ENCODE measurements at regions not wholly inside any gene's neighbourhood (a gene's known extent, or its start where the extent isn't known, plus 50 kb on each side); places are given as distances from the start of the nearest gene placed in this dataset.

DNA sequence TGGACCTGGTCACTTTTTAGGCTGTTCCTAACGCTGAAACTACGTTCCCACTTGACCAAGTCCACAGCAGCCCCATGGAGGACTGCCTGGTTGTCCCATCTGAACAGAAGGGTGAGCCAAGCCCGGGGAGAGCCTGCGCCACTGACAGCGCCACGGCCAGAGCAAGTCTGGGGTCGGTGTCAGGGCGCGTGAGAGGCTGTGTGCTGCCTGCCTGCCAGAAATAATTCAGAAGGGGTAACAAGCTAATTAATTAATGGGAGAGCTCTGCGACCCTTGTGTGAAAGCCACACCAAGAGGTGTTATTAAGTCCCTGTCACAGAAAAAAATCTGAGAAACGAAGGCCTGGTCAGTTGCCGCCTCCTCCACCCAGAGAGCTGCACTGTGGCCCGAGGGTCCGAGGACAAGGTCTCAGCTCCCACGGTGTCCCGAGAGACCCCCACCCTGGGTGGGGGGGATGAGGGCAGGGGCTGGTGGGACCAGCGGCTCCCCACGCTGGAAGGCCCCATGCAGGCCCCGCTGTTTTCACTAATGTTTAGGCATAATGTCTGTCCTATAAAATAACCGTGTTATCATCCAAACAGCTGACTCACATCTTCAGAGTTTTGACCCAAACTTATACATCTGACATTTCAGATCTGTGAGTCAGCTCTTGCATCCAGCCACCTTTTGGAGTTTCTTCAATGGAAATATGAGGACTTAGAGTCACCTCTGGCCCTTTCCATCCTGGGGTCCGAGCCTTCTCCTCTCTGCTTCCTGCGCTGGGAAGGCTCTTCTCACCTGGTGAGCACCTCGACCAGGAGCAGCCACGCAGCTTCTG lies 58.5 kb downstream of the DLL1 start:
- Histone ChIP-seq H3K27me3 (no peaks in the 10 kb centered on the region), H3K4me1 (ENCODE audit: control insufficient read depth in 1 of 2, insufficient read depth in 1 of 2, low read depth in 1 of 2, low read length in 1 of 2) (no peaks in the 10 kb centered on the region)

GRCh38 chr6:170231293-170232185 lies 59.3 kb downstream of the DLL1 start:
- Histone ChIP-seq H3K9me3 (no peaks in the 10 kb centered on the region), H3K4me1 (ENCODE audit: control insufficient read depth in 1 of 2, insufficient read depth in 1 of 2, low read depth in 1 of 2, low read length in 1 of 2) (no peaks in the 10 kb centered on the region), H3K36me3 (no peaks in the 10 kb centered on the region), H3K4me3 (ENCODE audit: low read depth in 1 of 2, low read length in 1 of 2) (no peak overlapping the region), H3K27me3 (no peaks in the 10 kb centered on the region), H3K27ac (no peak overlapping the region)
- TF ChIP-seq, protein P1, sequence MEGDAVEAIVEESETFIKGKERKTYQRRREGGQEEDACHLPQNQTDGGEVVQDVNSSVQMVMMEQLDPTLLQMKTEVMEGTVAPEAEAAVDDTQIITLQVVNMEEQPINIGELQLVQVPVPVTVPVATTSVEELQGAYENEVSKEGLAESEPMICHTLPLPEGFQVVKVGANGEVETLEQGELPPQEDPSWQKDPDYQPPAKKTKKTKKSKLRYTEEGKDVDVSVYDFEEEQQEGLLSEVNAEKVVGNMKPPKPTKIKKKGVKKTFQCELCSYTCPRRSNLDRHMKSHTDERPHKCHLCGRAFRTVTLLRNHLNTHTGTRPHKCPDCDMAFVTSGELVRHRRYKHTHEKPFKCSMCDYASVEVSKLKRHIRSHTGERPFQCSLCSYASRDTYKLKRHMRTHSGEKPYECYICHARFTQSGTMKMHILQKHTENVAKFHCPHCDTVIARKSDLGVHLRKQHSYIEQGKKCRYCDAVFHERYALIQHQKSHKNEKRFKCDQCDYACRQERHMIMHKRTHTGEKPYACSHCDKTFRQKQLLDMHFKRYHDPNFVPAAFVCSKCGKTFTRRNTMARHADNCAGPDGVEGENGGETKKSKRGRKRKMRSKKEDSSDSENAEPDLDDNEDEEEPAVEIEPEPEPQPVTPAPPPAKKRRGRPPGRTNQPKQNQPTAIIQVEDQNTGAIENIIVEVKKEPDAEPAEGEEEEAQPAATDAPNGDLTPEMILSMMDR (IDR thresholded peaks at IDR 0.05) = no peak

More for the DNA sequence above, 58.5 kb downstream of the DLL1 start:
- no peaks in the 10 kb centered on the region for H3K9me3 ChIP-seq
- TF ChIP-seq, protein P1 (IDR thresholded peaks at IDR 0.05) = no peak
- H3K36me3 ChIP-seq = no peaks in the 10 kb centered on the region
- H3K27ac ChIP-seq = no peak overlapping the region
- H3K4me3 ChIP-seq (ENCODE audit: low read depth in 1 of 2, low read length in 1 of 2) = no peak overlapping the region

GRCh38 chr6:170230520-170231292 lies 60.2 kb downstream of the DLL1 start:
- no peaks in the 10 kb centered on the region for H3K9me3 ChIP-seq
- no peak overlapping the region for H3K27ac ChIP-seq
- no peaks in the 10 kb centered on the region for H3K27me3 ChIP-seq
- H3K36me3 ChIP-seq = no peaks in the 10 kb centered on the region
- H3K4me1 ChIP-seq (ENCODE audit: control insufficient read depth in 1 of 2, insufficient read depth in 1 of 2, low read depth in 1 of 2, low read length in 1 of 2) = no peaks in the 10 kb centered on the region
- H3K4me3 ChIP-seq (ENCODE audit: low read depth in 1 of 2, low read length in 1 of 2) = no peak overlapping the region
- TF ChIP-seq, protein P1 (IDR thresholded peaks at IDR 0.05) = no peak

DNA sequence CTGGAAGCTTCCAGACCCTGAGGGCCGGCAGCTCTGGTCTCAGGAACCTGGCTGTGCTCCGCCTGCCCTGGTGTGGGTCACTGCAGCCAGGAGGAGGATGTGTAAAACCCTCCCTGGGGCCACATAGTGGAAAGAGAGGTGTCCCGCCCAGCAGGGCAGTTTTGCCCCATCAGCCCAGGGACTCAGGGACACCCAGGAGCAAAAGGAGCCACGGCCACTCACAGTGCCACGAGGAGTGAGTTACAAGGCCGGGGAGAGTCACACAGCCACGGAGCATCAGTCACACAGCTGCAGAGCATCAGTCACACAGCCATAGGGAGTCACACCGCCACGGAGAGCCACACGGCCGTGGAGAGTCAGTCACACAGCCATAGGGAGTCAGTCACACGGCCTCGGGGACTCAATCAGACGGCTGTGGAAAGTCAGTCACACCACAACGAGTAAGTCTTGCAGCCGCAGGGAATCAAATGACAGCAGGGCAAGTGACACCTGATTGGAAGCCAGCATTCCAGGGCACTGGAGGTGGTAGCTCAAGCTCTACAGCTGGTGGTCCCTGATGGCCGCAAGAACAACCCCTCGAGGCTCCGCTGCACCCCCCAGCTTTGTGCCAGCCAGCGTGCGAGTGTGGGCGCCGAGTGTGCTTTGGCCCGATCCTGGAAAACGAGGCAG lies 60.9 kb downstream of the DLL1 start:
- no peaks in the 10 kb centered on the region for H3K36me3 ChIP-seq
- H3K27me3 ChIP-seq = no peaks in the 10 kb centered on the region
- no peak overlapping the region for H3K27ac ChIP-seq
- TF ChIP-seq, protein P1 (IDR thresholded peaks at IDR 0.05) = no peak
- no peaks in the 10 kb centered on the region for H3K4me1 ChIP-seq (ENCODE audit: control insufficient read depth in 1 of 2, insufficient read depth in 1 of 2, low read depth in 1 of 2, low read length in 1 of 2)
- H3K9me3 ChIP-seq = no peaks in the 10 kb centered on the region
- H3K4me3 ChIP-seq (ENCODE audit: low read depth in 1 of 2, low read length in 1 of 2) = no peak overlapping the region

GRCh38 chr6:170229396-170229795 lies 61.5 kb downstream of the DLL1 start:
- Histone ChIP-seq H3K36me3 (no peaks in the 10 kb centered on the region), H3K4me3 (ENCODE audit: low read depth in 1 of 2, low read length in 1 of 2) (no peak overlapping the region), H3K27me3 (no peaks in the 10 kb centered on the region), H3K9me3 (no peaks in the 10 kb centered on the region), H3K27ac (no peak overlapping the region), H3K4me1 (ENCODE audit: control insufficient read depth in 1 of 2, insufficient read depth in 1 of 2, low read depth in 1 of 2, low read length in 1 of 2) (no peaks in the 10 kb centered on the region)
- TF ChIP-seq, protein P1 (IDR thresholded peaks at IDR 0.05) = no peak
